Activated CD4-positive, alpha-beta T cell treated with anti-CD3 and anti-CD28 coated beads, Interleukin-2, Interleukin-4, amounts not matched to agents 100 ng/mL and 50 ng/mL, durations not matched to agents 16 hours and 8 hours (primary cell): ENCODE measurements at regions not wholly inside any gene's neighbourhood (a gene's known extent, or its start where the extent isn't known, plus 50 kb on each side); places are given as distances from the start of the nearest gene placed in this dataset.
"Not testable (repeated sequence)": the region's sequence is repeated elsewhere in the genome, so short reads cannot be mapped to it uniquely, and the experiment has no call there.

Experiments
- DNase-seq: peaks from one replicate; pipeline ENCODE4 v3.0.0-alpha.2; 2020; ENCODE audit warnings: low spot score

- not testable (repeated sequence) for DNase-seq
Measured at GRCh38 chr9:65418966-65419365, 134.0 kb upstream of the FOXD4L5 start.

- DNase-seq, result not testable (repeated sequence)
Measured at GRCh38 chr9:65416948-65417347, 131.9 kb upstream of the FOXD4L5 start.

GRCh38 chr9:65414249-65414648 lies 129.2 kb upstream of the FOXD4L5 start:
- not testable (repeated sequence) for DNase-seq

GRCh38 chr9:65413371-65413770 lies 128.4 kb upstream of the FOXD4L5 start:
- not testable (repeated sequence) for DNase-seq

GRCh38 chr9:65411901-65412300 lies 126.9 kb upstream of the FOXD4L5 start:
- no peak for DNase-seq

- no peak for DNase-seq
Measured at GRCh38 chr9:65411336-65411735, 126.3 kb upstream of the FOXD4L5 start.

- no peak for DNase-seq
Measured at GRCh38 chr9:65410926-65411325, 125.9 kb upstream of the FOXD4L5 start.

- no peak for DNase-seq
Measured at GRCh38 chr9:65409471-65409980, 124.5 kb upstream of the FOXD4L5 start.

GRCh38 chr9:65408806-65409205 lies 123.8 kb upstream of the FOXD4L5 start:
- not testable (repeated sequence) for DNase-seq

- DNase-seq, result not testable (repeated sequence)
Measured at GRCh38 chr9:65406625-65407024, 121.6 kb upstream of the FOXD4L5 start.

- not testable (repeated sequence) for DNase-seq
Measured at GRCh38 chr9:65405766-65406165, 120.8 kb upstream of the FOXD4L5 start.

GRCh38 chr9:65405253-65405652 lies 120.2 kb upstream of the FOXD4L5 start:
- no peak for DNase-seq

GRCh38 chr9:65404232-65405006 lies 119.4 kb upstream of the FOXD4L5 start:
- no peak for DNase-seq

- DNase-seq, result no peak
Measured at GRCh38 chr9:65403721-65404120, 118.7 kb upstream of the FOXD4L5 start.

GRCh38 chr9:65403072-65403471 lies 118.1 kb upstream of the FOXD4L5 start:
- not testable (repeated sequence) for DNase-seq

GRCh38 chr9:65402206-65402870 lies 117.3 kb upstream of the FOXD4L5 start:
- DNase-seq, result not testable (repeated sequence)

- not testable (repeated sequence) for DNase-seq
Measured at GRCh38 chr9:65401456-65402045, 116.5 kb upstream of the FOXD4L5 start.

- DNase-seq, result no peak
Measured at GRCh38 chr9:65400886-65401285, 115.9 kb upstream of the FOXD4L5 start.

GRCh38 chr9:65397763-65398719 lies 113.0 kb upstream of the FOXD4L5 start:
- not testable (repeated sequence) for DNase-seq

GRCh38 chr9:65397226-65397625 lies 112.2 kb upstream of the FOXD4L5 start:
- DNase-seq, result not testable (repeated sequence)

- not testable (repeated sequence) for DNase-seq
Measured at GRCh38 chr9:65396601-65397000, 111.6 kb upstream of the FOXD4L5 start.

- not testable (repeated sequence) for DNase-seq
Measured at GRCh38 chr9:65395789-65396188, 110.8 kb upstream of the FOXD4L5 start.
